ENCODE measurements at regions not wholly inside any gene's neighbourhood (a gene's known extent, or its start where the extent isn't known, plus 50 kb on each side); places are given as distances from the start of the nearest gene placed in this dataset.

GRCh38 chr12:54751493-54751892 lies 102.8 kb upstream of the MUCL1 start:
- Histone ChIP-seq H3K27me3 (ENCODE audit: control insufficient read depth, insufficient read depth, low read length) (no peaks in the 10 kb centered on the region), H3K27ac (ENCODE audit: low read length) (no peak overlapping the region), H3K4me1 (ENCODE audit: control insufficient read depth, insufficient read depth, low read length) (no peaks in the 10 kb centered on the region), H3K36me3 (ENCODE audit: control insufficient read depth, insufficient read depth, low read length) (no peaks in the 10 kb centered on the region), H3K9me3 (ENCODE audit: control insufficient read depth, low read depth, low read length) (no peaks in the 10 kb centered on the region), H3K4me3 (ENCODE audit: low read length) (no peak overlapping the region)
- WGBS (ENCODE audit: insufficient coverage, low lambda C conversion rate), result 100% methylated on average over 1 of the region's 1 CpG
- DNase-seq, result no peak

GRCh38 chr12:54749191-54749818 lies 101.1 kb upstream of the DCD start:
- 0% methylated on average over 3 of the region's 5 CpGs for WGBS (ENCODE audit: insufficient coverage, low lambda C conversion rate)
- Histone ChIP-seq H3K4me3 (ENCODE audit: low read length) (no peak overlapping the region), H3K4me1 (ENCODE audit: control insufficient read depth, insufficient read depth, low read length) (no peaks in the 10 kb centered on the region), H3K27ac (ENCODE audit: low read length) (no peak overlapping the region), H3K27me3 (ENCODE audit: control insufficient read depth, insufficient read depth, low read length) (no peaks in the 10 kb centered on the region), H3K36me3 (ENCODE audit: control insufficient read depth, insufficient read depth, low read length) (no peaks in the 10 kb centered on the region), H3K9me3 (ENCODE audit: control insufficient read depth, low read depth, low read length) (no peaks in the 10 kb centered on the region)
- peak; percentile 17 for DNase-seq

GRCh38 chr12:54744590-54744989 lies 96.4 kb upstream of the DCD start:
- H3K36me3 ChIP-seq (ENCODE audit: control insufficient read depth, insufficient read depth, low read length), result no peaks in the 10 kb centered on the region
- no peaks in the 10 kb centered on the region for H3K9me3 ChIP-seq (ENCODE audit: control insufficient read depth, low read depth, low read length)
- no peaks in the 10 kb centered on the region for H3K4me1 ChIP-seq (ENCODE audit: control insufficient read depth, insufficient read depth, low read length)
- 0% methylated on average over 1 of the region's 2 CpGs for WGBS (ENCODE audit: insufficient coverage, low lambda C conversion rate)
- no peaks in the 10 kb centered on the region for H3K27me3 ChIP-seq (ENCODE audit: control insufficient read depth, insufficient read depth, low read length)
- H3K4me3 ChIP-seq (ENCODE audit: low read length), result no peak overlapping the region
- DNase-seq, result no peak
- H3K27ac ChIP-seq (ENCODE audit: low read length), result no peak overlapping the region

GRCh38 chr12:54740882-54741281 lies 92.7 kb upstream of the DCD start:
- Histone ChIP-seq H3K4me1 (ENCODE audit: control insufficient read depth, insufficient read depth, low read length) (no peaks in the 10 kb centered on the region), H3K27me3 (ENCODE audit: control insufficient read depth, insufficient read depth, low read length) (no peaks in the 10 kb centered on the region), H3K9me3 (ENCODE audit: control insufficient read depth, low read depth, low read length) (no peaks in the 10 kb centered on the region), H3K4me3 (ENCODE audit: low read length) (no peak overlapping the region), H3K36me3 (ENCODE audit: control insufficient read depth, insufficient read depth, low read length) (no peaks in the 10 kb centered on the region), H3K27ac (ENCODE audit: low read length) (no peak overlapping the region)
- no peak for DNase-seq
- 100% methylated on average over 1 of the region's 1 CpG for WGBS (ENCODE audit: insufficient coverage, low lambda C conversion rate)

- Histone ChIP-seq H3K27ac (ENCODE audit: low read length) (no peak overlapping the region), H3K9me3 (ENCODE audit: control insufficient read depth, low read depth, low read length) (no peaks in the 10 kb centered on the region), H3K4me1 (ENCODE audit: control insufficient read depth, insufficient read depth, low read length) (peaks cover 7% of the 10 kb centered on the region), H3K4me3 (ENCODE audit: low read length) (no peak overlapping the region), H3K36me3 (ENCODE audit: control insufficient read depth, insufficient read depth, low read length) (no peaks in the 10 kb centered on the region), H3K27me3 (ENCODE audit: control insufficient read depth, insufficient read depth, low read length) (no peaks in the 10 kb centered on the region)
- no CpG with 5 or more reads among the region's 2 CpGs for WGBS (ENCODE audit: insufficient coverage, low lambda C conversion rate)
- DNase-seq, result no peak
Observed at GRCh38 chr12:54736549-54736948, 88.4 kb upstream of the DCD start.

GRCh38 chr12:54734196-54734950 lies 86.2 kb upstream of the DCD start:
- WGBS (ENCODE audit: insufficient coverage, low lambda C conversion rate), result no CpG with 5 or more reads among the region's 4 CpGs
- Histone ChIP-seq H3K9me3 (ENCODE audit: control insufficient read depth, low read depth, low read length) (no peaks in the 10 kb centered on the region), H3K4me1 (ENCODE audit: control insufficient read depth, insufficient read depth, low read length) (peaks cover 7% of the 10 kb centered on the region), H3K27ac (ENCODE audit: low read length) (peak overlapping the region; percentile 80), H3K36me3 (ENCODE audit: control insufficient read depth, insufficient read depth, low read length) (no peaks in the 10 kb centered on the region), H3K27me3 (ENCODE audit: control insufficient read depth, insufficient read depth, low read length) (no peaks in the 10 kb centered on the region), H3K4me3 (ENCODE audit: low read length) (no peak overlapping the region)
- DNase-seq, result peak; percentile 80 to 87

GRCh38 chr12:54725233-54725843 lies 77.2 kb upstream of the DCD start:
- no peak overlapping the region for H3K4me3 ChIP-seq (ENCODE audit: low read length)
- DNase-seq, result peak; percentile 16 to 22
- no peaks in the 10 kb centered on the region for H3K27me3 ChIP-seq (ENCODE audit: control insufficient read depth, insufficient read depth, low read length)
- no CpG with 5 or more reads among the region's 5 CpGs for WGBS (ENCODE audit: insufficient coverage, low lambda C conversion rate)
- no peak overlapping the region for H3K27ac ChIP-seq (ENCODE audit: low read length)
- H3K4me1 ChIP-seq (ENCODE audit: control insufficient read depth, insufficient read depth, low read length), result no peaks in the 10 kb centered on the region
- no peaks in the 10 kb centered on the region for H3K36me3 ChIP-seq (ENCODE audit: control insufficient read depth, insufficient read depth, low read length)
- peaks cover 6% of the 10 kb centered on the region for H3K9me3 ChIP-seq (ENCODE audit: control insufficient read depth, low read depth, low read length)

- DNase-seq, result no peak
- H3K4me1 ChIP-seq (ENCODE audit: control insufficient read depth, insufficient read depth, low read length), result no peaks in the 10 kb centered on the region
- H3K27ac ChIP-seq (ENCODE audit: low read length), result no peak overlapping the region
- H3K27me3 ChIP-seq (ENCODE audit: control insufficient read depth, insufficient read depth, low read length), result no peaks in the 10 kb centered on the region
- WGBS (ENCODE audit: insufficient coverage, low lambda C conversion rate), result 93% methylated on average over 3 of the region's 5 CpGs
- H3K4me3 ChIP-seq (ENCODE audit: low read length), result no peak overlapping the region
- H3K9me3 ChIP-seq (ENCODE audit: control insufficient read depth, low read depth, low read length), result peaks cover 6% of the 10 kb centered on the region
- H3K36me3 ChIP-seq (ENCODE audit: control insufficient read depth, insufficient read depth, low read length), result no peaks in the 10 kb centered on the region
Observed at GRCh38 chr12:54723379-54724256, 75.5 kb upstream of the DCD start.

- H3K27ac ChIP-seq (ENCODE audit: low read length), result no peak overlapping the region
- WGBS (ENCODE audit: insufficient coverage, low lambda C conversion rate), result 93% methylated on average over 2 of the region's 3 CpGs
- H3K27me3 ChIP-seq (ENCODE audit: control insufficient read depth, insufficient read depth, low read length), result no peaks in the 10 kb centered on the region
- H3K36me3 ChIP-seq (ENCODE audit: control insufficient read depth, insufficient read depth, low read length), result no peaks in the 10 kb centered on the region
- no peak overlapping the region for H3K4me3 ChIP-seq (ENCODE audit: low read length)
- no peaks in the 10 kb centered on the region for H3K9me3 ChIP-seq (ENCODE audit: control insufficient read depth, low read depth, low read length)
- peaks cover 4% of the 10 kb centered on the region for H3K4me1 ChIP-seq (ENCODE audit: control insufficient read depth, insufficient read depth, low read length)
- no peak for DNase-seq
Observed at GRCh38 chr12:54721312-54721711, 73.1 kb upstream of the DCD start.

GRCh38 chr12:54719691-54720090 lies 71.5 kb upstream of the DCD start:
- WGBS (ENCODE audit: insufficient coverage, low lambda C conversion rate), result no CpG with 5 or more reads among the region's 5 CpGs
- no peak for DNase-seq
- H3K36me3 ChIP-seq (ENCODE audit: control insufficient read depth, insufficient read depth, low read length), result no peaks in the 10 kb centered on the region
- no peaks in the 10 kb centered on the region for H3K27me3 ChIP-seq (ENCODE audit: control insufficient read depth, insufficient read depth, low read length)
- no peak overlapping the region for H3K27ac ChIP-seq (ENCODE audit: low read length)
- no peak overlapping the region for H3K4me3 ChIP-seq (ENCODE audit: low read length)
- peaks cover 4% of the 10 kb centered on the region for H3K4me1 ChIP-seq (ENCODE audit: control insufficient read depth, insufficient read depth, low read length)
- H3K9me3 ChIP-seq (ENCODE audit: control insufficient read depth, low read depth, low read length), result no peaks in the 10 kb centered on the region
